Suprapubic skin (tissue), 3 donors: ENCODE measurements at regions not wholly inside any gene's neighbourhood (a gene's known extent, or its start where the extent isn't known, plus 50 kb on each side); places are given as distances from the start of the nearest gene placed in this dataset.

Experiments used
- CTCF ChIP-seq, 2 donors: fragments of 200-600 bp in 1 of 2; fragments of 450-650 bp in 1 of 2; sonication (generic) in 1 of 2; IDR thresholded peaks; one replicate each; pipeline ENCODE4 v1.5.1; 2016 to 2019; ENCODE audit warnings: antibody characterized with exemption in 2 of 2, mild to moderate bottlenecking in 1 of 2, moderate library complexity in 1 of 2
- POLR2A ChIP-seq, 2 donors: fragments of 450-650 bp; IDR thresholded peaks; one replicate each; pipeline ENCODE4 v1.6.1; 2017; ENCODE audit warnings: antibody characterized with exemption in 2 of 2, mild to moderate bottlenecking in 2 of 2, moderate library complexity in 2 of 2

- no peak for TF ChIP-seq CTCF (IDR thresholded peaks at IDR 0.05)
- TF ChIP-seq POLR2A (IDR thresholded peaks at IDR 0.05) = no peak
These were observed 81.3 kb upstream of the ZNF469 start for GRCh38 chr16:88301431-88301830.
